Transverse colon (tissue), 4 donors: ENCODE measurements at regions not wholly inside any gene's neighbourhood (a gene's known extent, or its start where the extent isn't known, plus 50 kb on each side); places are given as distances from the start of the nearest gene placed in this dataset.

Source experiments
- POLR2A ChIP-seq: fragments of 450-650 bp; IDR thresholded peaks from one replicate; pipeline ENCODE4 v1.6.1; 2016; ENCODE audit warnings: antibody characterized with exemption, mild to moderate bottlenecking, moderate library complexity
- POLR2AphosphoS5 ChIP-seq, 3 donors: sonication (generic); formaldehyde crosslinking; IDR thresholded peaks; one replicate each; pipeline ENCODE4 v1.6.1; 2016; ENCODE audit warnings: antibody characterized with exemption in 3 of 3
- TF ChIP-seq, protein P1 (sequence below), 5 experiments: fragments of 200-600 bp in 3 of 5; fragments of 450-650 bp in 2 of 5; sonication (generic) in 3 of 5; IDR thresholded peaks; 1 replicate in 2 of 5; 2 replicates in 3 of 5; pipeline ENCODE4 v1.5.1; 2016 to 2017; ENCODE audit warnings: antibody characterized with exemption in 5 of 5, inconsistent platforms in 3 of 5, mild to moderate bottlenecking in 2 of 5, moderate library complexity in 1 of 5

DNA sequence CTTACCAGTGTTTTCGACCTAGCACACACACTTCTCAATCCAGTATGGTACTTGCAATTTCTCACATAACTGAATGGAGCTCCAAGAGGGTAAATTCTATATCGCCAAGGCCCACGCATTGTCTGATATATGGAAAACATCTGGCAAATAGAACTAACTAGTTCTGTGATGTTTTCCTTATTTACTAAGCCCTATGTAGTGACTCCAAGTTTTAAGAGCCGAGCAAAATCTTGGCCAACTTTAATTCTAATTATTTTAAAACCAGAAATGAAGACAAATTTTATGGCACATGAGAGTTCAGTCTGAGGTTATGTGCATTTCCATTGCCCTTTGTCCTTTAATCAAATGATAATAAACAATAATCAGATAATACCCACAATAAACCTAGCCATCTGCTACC is 1119.7 kb upstream of the CNTNAP5 start:
- TF ChIP-seq, protein P1, sequence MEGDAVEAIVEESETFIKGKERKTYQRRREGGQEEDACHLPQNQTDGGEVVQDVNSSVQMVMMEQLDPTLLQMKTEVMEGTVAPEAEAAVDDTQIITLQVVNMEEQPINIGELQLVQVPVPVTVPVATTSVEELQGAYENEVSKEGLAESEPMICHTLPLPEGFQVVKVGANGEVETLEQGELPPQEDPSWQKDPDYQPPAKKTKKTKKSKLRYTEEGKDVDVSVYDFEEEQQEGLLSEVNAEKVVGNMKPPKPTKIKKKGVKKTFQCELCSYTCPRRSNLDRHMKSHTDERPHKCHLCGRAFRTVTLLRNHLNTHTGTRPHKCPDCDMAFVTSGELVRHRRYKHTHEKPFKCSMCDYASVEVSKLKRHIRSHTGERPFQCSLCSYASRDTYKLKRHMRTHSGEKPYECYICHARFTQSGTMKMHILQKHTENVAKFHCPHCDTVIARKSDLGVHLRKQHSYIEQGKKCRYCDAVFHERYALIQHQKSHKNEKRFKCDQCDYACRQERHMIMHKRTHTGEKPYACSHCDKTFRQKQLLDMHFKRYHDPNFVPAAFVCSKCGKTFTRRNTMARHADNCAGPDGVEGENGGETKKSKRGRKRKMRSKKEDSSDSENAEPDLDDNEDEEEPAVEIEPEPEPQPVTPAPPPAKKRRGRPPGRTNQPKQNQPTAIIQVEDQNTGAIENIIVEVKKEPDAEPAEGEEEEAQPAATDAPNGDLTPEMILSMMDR (IDR thresholded peaks at IDR 0.05), result no peak
- TF ChIP-seq POLR2A, result no peak
- TF ChIP-seq POLR2AphosphoS5 (IDR thresholded peaks at IDR 0.05), result no peak
